ENCODE measurements at regions not wholly inside any gene's neighbourhood (a gene's known extent, or its start where the extent isn't known, plus 50 kb on each side); places are given as distances from the start of the nearest gene placed in this dataset.

- TF ChIP-seq CTCF (IDR thresholded peaks at IDR 0.05) (no peak), POLR2A (IDR thresholded peaks at IDR 0.05) (no peak), EP300 (IDR thresholded peaks at IDR 0.05) (no peak)
Measured at GRCh38 chr10:6692856-6693255, 112.8 kb upstream of the PRKCQ start.
